GF-D8 (cell line): ENCODE measurements at regions not wholly inside any gene's neighbourhood (a gene's known extent, or its start where the extent isn't known, plus 50 kb on each side); places are given as distances from the start of the nearest gene placed in this dataset.
"Not testable (repeated sequence)": the region's sequence is repeated elsewhere in the genome, so short reads cannot be mapped to it uniquely, and the experiment has no call there.

ENCODE experiments used
- DNase-seq: peaks from one replicate; lab custom pipeline; 2025; lab: John Stamatoyannopoulos, UW

DNA sequence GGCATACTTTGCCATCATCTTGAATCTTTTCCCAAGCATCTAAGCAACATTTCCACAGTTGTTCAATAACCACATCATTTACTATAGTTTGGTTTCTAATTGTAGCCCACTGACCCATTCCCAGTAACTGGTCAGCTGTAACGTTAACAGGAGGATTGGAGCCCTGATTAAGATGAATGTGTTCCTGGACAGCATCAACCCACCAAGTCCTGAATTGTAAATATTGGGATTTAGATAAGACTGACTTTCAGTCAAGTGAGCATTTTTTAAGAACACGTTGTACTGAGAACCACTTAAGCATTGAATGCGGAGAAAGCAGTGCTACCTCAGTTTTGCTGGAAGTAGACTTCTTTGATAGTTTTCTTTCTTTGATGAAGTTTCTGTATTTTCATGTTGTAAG is 53.3 kb upstream of the ARL4D start:
- DNase-seq, result not testable (repeated sequence)

DNA sequence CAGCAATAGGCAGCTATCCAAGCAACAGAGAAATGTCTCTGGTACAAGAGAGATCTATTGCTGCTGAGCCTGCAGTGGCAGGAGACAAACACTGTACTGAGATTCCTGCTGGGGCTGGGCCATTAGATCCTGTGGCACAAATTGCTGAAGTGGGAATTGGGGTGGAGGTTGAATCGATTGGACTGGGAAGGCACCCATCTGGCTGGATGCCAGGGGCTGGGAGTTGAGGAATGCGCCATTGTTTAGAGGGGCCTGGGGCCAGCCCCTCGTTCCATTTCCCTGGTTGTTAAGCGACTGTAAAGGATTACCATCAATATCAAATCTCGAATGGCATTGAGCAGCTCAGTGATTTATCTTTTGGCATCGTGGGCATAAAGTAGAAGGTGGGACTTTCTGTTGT is 54.1 kb upstream of the ARL4D start:
- no peak for DNase-seq

DNA sequence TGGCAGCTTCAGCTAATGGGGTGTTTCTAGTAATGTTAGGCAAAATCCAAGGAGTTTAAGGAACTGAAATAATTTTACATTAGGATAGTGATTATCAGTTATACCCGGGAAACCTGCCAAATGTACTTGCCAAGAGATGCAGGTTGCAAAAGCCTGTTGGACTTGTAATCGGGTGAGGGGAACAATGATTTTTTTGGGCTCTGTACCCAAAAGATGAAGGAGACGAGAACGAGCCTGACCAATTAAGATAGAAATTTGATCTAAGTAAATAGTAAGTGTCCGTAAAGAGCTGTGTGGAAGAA is 56.3 kb upstream of the ARL4D start:
- DNase-seq, result no peak

DNA sequence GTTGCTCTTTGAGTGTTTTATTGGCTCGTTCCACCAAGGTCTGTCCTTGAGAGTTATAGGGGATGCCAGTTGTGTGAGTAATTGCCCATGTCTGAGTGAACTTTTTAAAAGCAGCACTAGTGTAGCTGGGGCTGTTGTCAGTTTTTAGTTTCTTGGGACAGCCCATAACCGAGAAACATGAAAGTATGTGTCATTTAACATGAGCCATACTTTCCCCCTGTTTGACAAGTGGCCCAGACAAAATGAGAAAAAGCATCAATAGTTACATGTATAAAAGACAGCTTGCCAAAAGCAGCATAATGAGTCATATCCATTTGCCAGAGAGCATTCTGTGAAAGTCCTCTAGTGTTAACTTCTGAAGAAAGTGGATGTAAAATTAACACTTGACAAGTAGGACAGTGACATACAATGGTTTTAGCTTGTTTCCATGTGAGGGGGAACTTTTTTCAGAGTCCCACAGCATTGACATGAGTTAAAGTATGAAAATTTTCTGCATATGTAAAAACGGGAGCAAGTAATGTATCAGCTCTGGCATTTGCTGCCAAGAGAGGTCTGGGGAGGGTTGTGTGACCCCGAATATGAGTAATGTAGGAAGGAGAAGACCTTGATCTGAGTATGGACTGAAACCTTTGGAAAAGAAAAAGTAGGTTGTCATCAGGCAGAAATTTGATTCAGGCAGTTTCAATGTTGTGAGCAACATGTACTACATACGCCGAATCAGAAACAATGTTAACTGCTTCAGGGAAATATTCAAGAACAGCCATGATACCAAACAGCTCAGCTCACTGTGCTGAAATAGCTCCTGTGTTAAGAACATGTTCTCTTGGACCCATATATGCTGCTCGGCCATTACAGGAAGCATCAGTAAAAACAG is 56.8 kb upstream of the ARL4D start:
- no peak for DNase-seq

DNA sequence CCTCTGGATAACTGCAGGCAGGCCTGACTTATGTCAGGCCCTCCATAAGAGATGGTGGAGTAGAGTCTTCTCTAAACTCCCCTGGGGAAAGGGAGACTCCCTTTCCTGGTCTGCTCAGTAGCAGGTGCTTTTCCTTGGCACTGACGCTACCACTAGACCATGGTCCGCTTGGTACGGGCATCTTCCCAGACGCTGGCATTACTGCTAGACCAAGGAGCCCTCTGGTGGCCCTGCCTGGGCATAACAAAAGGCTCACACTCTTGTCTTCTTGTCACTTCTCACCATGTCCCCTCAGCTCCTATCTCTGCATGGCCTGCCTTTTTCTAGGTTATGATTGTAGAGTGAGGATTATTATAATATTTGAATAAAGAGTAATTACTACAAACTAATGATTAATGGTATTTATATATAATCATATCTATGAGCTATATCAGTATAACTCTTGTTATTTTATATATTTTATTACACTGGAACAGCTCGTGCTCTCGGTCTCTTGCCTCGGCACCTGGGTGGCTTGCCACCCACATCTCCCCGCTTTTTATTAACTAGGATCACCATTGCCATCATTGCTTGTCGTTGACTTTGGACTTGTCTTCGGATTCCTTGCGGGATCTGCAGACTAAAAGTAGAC is 59.8 kb upstream of the ARL4D start:
- peak; percentile 26 for DNase-seq

DNA sequence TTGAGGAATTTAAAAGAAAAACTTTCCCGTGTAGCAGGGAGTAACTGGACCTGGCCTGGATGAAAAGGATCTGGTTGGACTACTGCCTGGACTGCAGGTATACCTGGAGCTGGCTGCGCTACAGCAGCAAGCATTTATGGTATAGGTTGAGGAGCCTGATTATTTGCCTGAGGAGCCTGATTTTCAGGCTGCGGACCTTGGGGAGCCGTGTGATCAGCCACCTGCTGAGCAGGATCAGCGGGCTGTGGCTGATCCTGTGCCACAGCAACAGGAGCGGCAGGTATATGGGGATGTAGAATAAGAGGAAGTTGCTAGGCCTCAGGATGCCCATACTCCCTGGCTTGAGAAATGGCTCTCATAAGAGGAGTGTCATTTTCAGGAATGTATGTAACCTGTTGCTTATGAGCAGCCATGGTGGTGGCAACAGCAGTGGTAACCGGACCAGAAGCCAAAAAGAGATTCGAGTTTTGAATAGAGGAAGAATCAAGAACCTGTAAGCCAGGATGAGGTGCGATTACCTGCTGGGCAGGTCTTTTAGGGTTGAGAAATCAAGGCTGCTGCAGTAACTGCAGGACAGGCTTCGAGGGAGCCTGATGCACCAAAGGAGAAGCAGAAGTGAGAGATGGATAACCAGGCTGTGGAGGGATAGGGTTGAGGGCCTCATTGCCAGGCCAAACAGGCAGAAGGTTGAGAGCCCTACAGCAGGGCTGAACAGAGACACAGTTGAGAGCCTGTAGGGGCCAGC is 60.9 kb upstream of the ARL4D start:
- DNase-seq, result no peak

DNA sequence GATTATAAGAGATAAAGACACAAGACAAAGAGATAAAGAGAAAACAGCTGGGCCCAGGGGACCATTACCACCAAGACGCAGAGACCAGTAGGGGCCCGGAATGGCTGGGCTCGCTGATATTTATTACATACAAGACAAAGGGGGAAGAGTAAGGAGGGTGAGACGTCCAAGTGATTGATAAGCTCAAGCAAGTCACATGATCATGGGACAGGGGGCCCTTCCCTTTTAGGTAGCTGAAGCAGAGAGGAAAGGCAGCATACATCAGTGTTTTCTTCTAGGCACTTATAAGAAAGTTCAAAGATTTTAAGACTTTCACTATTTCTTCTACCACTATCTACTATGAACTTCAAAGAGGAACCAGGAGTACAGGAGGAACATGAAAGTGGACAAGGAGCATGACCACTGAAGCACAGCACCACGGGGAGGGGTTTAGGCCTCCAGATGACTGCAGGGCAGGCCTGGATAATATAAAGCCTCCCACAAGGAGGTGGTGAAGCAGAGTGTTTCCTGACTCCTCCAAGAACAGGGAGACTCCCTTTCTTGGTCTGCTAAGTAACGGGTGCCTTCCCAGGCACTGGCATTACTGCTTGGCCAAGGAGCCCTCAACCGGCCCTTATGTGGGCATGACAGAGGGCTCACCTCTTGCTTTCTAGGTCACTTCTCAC is 63.9 kb upstream of the ARL4D start:
- DNase-seq, result no peak

DNA sequence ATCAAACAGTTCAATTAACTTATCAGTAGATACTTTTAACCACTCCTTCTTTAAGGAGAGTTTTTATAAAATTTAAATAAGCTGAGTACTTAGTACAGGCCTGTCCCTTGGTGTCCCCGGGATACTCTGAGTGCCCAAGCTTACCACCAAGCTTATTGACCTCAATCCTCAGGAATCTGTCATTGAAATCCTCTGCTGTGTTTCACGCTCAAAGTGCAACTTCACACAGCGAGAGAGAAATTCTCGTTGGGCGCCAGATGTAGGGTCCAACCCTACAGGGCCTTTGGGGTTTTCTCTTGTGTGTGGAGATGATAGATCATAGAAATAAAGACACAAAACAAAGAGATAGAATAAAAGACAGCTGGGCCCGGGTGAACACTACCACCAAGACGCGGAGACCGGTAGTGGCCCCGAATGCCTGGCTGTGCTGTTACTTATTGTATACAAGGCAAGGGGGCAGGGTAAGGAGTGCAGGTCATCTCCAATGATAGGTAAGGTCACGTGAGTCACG is 65.3 kb upstream of the ARL4D start:
- no peak for DNase-seq

DNA sequence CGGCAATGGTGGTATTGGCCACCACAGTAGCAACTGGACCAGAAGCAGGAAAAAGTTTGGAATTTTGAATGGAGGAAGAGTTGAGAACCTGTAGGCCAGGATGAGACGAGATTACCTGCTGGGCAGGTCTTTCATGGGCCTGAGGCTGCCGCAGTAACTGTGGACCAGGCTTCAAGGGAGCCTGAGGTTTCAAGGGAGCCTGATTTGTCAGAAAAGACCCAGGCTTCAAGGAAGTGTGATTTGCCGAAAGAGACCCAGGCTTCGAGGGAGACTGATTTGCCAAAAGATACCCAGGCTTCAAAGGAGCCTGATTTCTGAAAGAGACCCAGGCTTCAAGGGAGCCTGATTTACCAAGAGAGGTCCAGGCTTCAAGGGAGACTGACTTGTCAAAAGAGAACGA is 66.6 kb upstream of the ARL4D start:
- no peak for DNase-seq

DNA sequence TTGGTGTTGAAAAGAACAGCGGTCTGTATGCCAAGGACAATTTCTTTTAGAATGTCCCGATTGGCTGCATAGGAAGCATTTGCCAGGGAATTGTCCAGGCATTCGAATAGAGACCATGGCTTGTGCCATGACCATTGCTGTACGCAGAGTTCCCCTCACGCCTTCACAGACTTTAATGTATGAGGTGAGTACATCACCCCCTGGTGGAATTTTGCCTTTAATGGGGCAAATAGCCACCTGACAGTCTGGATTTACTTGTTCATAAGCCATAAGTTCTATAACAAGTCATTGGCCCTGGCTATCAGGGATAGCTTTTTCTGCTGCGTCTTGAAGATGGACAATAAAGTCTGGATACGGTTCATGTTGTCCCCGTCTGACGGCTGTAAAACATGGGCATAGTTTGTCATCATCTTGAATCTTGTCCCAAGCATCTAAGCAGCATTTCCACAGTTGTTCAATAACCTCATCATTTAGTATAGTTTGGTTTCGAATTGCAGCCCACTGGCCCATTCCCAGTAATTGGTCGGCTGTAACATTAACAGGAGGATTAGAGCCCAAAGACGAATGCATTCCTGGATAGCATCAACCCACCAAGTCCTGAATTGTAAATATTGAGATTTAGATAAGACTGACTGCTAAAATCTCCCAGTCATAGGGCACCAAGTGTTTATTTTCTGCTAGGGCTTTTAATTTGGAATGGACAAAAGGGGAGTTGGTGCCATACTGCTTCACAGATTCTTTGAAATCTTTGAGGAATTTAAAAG is 67.7 kb upstream of the ARL4D start:
- no peak for DNase-seq

DNA sequence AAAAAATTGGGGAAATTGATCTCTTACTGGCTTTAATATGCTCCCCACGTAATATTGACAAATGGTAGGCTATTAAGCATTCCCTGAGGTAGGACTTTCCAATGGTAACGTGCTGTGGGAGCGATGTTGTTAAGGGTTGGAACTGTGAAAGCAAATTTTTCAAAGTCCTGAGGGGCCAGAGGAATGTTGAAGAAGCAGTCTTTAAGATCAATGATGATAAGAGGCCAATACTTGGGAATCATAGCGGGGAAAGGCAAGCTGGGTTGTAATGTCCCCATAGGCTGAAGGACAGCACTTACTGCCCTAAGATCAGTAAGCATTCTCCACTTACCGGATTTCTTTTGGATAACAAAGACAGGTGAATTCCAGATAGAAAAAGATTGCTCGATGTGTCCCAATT is 69.6 kb upstream of the ARL4D start:
- no peak for DNase-seq

DNA sequence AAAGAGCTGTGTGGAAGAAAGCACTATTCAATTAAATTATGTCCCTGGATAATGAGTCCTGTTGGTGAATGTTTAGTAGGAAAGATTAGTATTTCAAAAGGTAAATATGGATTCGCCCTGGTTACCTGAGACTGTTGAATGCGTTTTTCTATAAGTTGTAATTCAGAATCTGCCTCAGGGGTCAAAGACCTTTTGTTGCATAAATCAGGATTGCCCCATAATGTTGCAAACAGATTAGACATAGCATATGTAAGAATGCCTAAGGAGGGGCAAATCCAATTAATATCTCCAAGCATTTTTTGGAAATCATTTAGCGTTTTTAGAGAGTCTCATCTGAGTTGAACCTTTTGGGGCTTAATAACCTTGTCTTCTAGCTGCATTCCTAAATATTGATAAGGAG is 70.1 kb upstream of the ARL4D start:
- DNase-seq, result no peak

DNA sequence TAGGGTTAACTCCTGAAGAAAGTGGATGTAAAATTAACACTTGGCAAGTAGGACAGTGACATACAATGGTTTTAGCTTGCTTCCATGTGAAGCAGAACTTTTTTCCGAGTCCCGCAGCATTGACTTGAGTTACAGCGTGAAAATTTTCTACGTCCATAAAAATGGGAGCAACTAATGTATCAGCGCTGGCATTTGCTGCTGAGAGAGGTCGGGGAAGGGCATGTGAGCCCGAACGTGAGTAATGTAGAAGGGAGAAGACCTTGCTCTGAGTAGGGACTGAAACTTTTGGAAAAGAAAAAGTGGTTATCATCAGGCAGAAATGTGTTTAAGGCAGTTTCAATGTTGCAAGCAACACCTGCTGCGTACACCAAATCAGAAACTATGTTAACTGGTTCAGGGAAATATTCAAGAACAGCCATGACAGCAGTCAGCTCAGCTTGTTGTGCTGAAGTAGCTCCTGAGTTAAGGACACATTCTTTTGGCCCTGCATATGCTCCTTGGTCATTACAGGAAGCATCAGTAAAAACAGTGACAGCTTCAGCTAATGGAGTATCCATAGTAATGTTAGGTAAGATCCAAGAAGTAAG is 70.9 kb upstream of the ARL4D start:
- DNase-seq, result no peak

DNA sequence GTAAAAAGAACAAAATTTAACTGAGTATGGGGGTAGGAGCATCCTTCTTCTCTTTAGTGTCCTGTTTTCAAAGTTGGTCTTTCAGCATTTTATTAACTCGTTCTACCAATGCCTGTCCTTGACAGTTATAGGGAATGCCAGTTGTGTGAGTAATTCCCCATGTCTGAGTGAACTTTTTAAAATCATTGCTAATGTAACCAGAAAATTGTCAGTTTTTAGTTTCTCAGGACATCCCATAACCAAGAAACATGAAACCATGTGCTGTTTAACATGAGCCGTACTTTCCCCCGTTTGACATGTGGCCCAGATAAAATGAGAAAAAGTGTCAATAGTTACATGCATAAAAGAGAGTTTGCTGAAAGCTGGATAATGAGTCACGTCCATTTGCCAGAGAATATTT is 71.4 kb upstream of the ARL4D start:
- DNase-seq, result no peak

DNA sequence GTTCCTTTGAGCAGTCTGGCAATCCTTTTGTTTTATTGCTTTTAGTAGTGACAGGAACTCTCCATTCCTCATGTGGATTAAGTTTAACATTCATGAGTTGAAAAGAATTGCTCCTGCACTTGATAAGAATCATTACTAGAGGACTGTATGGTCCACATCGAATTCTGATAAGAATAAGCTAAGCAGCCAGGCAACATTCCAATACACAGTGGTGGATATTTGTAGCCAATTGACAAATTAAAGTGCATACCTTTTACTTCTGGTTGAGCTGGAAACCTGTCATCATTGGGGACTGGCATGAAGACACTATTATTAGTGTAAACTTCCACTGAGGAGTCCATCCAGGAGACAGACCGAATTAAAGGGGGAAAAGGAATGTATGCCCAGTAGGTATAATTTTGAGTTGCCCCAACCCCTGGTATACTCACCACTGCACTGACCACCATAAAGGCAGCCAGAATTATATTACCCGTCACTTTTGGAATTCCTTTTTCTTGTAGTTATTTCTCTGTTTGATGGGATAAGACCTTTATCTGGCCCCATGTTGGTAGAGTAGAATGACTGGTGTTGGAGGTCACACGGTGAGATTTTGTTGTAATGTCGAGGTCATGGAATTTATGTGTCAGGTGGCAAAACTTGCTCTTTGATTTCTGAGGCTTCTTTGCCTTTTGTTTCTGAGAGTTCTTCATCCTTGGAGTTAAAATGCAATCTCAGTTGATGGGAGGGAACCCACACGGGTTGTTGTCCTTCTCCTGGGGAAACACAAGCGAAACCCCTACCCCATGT is 72.1 kb upstream of the ARL4D start:
- no peak for DNase-seq

DNA sequence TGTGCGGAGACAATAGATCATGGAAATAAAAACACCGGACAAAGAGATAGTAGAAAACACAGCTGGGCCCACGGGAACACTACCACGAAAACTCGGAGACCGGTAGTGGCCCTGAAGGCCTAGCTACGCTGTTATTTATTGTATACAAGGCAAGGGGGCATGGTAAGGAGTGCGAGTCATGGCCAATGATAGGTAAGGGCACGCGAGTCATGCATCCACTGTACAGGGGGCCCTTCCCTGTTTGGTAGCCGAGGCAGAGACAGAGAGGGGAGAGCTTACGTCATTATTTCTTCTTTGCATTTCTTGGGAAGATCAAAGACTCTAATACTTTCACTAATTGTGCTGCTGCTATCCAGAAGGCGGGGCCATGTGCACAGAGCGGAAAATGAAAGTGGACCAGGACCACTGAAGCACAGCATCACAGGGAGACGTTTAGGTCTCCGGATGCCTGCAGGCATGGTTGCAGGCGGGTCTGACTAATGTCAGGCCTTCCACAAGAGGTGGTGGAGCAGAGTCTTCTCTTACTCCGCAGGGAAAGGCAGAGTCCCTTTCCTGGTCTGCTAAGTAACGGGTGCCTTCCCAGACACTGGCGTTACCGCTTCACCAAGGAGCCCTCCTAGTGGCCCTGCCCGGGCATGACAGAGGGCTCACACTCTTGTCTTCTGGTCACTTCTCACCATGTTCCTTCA is 74.4 kb upstream of the ARL4D start:
- no peak for DNase-seq

DNA sequence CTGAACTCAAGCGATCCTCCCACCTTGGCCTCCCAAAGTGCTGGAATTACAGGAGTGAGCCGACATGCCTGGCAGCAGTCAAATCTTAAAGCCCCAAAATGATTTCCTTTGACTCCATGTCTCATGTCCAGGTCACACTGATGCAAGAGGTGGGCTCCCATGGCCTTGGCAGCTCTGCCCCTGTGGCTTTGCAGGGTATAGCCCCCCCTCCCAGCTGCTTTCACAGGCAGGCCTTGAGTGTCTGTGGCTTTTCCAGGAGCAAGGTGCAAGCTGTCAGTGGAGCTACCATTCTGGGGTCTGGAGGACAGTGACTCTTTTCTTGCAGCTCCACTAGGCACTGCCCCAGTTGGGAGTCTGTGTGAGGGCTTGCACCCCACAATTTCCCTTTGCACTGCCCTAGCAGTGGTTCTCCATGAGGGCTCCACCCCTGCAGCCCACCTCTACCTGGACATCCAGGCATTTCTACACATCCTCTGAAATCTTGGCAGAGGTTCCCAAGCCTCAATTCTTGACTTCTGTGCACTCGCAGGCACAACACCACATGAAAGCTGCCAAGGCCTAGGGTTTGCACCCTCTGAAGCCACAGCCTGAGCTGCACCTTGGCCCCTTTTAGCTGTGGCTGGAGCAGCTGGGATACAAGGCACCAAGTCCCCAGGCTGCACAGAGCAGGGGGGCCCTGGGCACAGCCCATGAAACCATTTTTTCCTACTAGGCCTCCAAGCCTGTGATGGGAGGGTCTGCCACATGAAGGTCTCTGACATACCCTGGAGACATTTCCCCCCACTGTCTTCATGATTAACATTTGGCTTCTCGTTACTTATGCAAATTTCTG is 79.3 kb upstream of the ARL4D start:
- no peak for DNase-seq

DNA sequence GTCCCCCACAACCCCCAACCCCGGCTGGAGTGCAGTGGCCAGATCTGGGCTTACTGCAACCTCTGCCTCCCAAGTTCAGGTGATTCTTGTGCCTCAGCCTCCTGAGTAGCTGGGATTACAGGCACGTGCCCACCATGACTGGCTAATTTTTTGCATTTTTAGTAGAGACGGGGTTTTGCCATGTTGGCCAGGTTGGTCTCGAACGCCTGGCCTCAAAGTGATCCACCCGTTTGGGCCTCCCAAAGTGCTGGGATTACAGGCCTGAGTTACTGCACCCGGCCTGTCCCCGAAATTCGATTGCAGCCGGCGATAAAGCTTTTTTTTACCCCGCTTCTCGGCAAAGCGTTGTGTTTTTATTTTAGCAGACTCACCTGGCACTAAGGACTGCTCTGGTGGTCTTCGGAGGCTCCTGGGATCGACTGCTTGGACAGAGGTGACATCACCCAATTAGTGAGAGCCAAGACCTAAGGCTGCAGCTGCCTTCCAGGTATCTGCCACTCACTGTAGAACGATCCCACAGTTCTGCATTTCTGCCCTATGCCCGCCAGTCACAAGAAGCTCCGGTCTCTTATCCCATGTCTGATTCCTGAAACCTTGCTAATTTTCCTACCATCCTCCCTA is 82.2 kb upstream of the ARL4D start:
- no peak for DNase-seq
